ENCODE measurements at regions not wholly inside any gene's neighbourhood (a gene's known extent, or its start where the extent isn't known, plus 50 kb on each side); places are given as distances from the start of the nearest gene placed in this dataset.

- H3K4me2 ChIP-seq (ENCODE audit: low read length) = no peak overlapping the region
- H2AFZ ChIP-seq (ENCODE audit: low read depth, low read length) = no peak overlapping the region
- H3K4me3 ChIP-seq (ENCODE audit: low read length) = no peak overlapping the region
- no peaks in the 10 kb centered on the region for H4K20me1 ChIP-seq (ENCODE audit: insufficient read depth)
- H3F3A ChIP-seq (ENCODE audit: insufficient read depth, low read length, poor library complexity, severe bottlenecking) = no peaks in the 10 kb centered on the region
- no peaks in the 10 kb centered on the region for H3K79me2 ChIP-seq (replicated peaks; ENCODE audit: insufficient read depth, low read length)
- H3K27me3 ChIP-seq (ENCODE audit: insufficient read depth, low read depth, low read length) = no peaks in the 10 kb centered on the region
- TF ChIP-seq REST (IDR thresholded peaks at IDR 0.05; ENCODE audit: borderline replicate concordance) (no peak), CTCF (IDR thresholded peaks at IDR 0.05; ENCODE audit: poor library complexity, severe bottlenecking) (no peak), MXI1 (conservative IDR thresholded peaks at IDR 0.05; ENCODE audit: poor library complexity, severe bottlenecking) (no peak), RAD21 (conservative IDR thresholded peaks at IDR 0.05) (no peak), EP300 (conservative IDR thresholded peaks at IDR 0.05; ENCODE audit: poor library complexity, severe bottlenecking) (no peak), TAF1 (IDR thresholded peaks at IDR 0.05; ENCODE audit: low read depth) (no peak), POLR2AphosphoS5 (IDR thresholded peaks at IDR 0.05) (no peak), SMC3 (conservative IDR thresholded peaks at IDR 0.05; ENCODE audit: poor library complexity) (no peak), EZH2 (IDR thresholded peaks at IDR 0.05; ENCODE audit: borderline replicate concordance, insufficient read depth, low read length, poor library complexity, severe bottlenecking) (no peak)
- H3K27ac ChIP-seq (ENCODE audit: low read length) = no peak overlapping the region
- H3K9ac ChIP-seq (ENCODE audit: low read length) = no peak overlapping the region
- H3K36me3 ChIP-seq (ENCODE audit: insufficient read depth, low read length) = no peaks in the 10 kb centered on the region
- no peaks in the 10 kb centered on the region for H3K9me2 ChIP-seq (ENCODE audit: insufficient read depth, low read length)
- H3K9me3 ChIP-seq (ENCODE audit: low read length) = no peaks in the 10 kb centered on the region
These were observed 648.3 kb upstream of the PHF14 start for GRCh38 chr7:10325395-10325794.

GRCh38 chr7:10343108-10343507 is 630.6 kb upstream of the PHF14 start:
- Histone ChIP-seq H3K79me2 (replicated peaks; ENCODE audit: insufficient read depth, low read length) (no peaks in the 10 kb centered on the region), H3K4me2 (ENCODE audit: low read length) (no peak overlapping the region), H3K27ac (ENCODE audit: low read length) (no peak overlapping the region), H2AFZ (ENCODE audit: low read depth, low read length) (no peak overlapping the region), H3F3A (ENCODE audit: insufficient read depth, low read length, poor library complexity, severe bottlenecking) (no peaks in the 10 kb centered on the region), H3K9me2 (ENCODE audit: insufficient read depth, low read length) (no peaks in the 10 kb centered on the region), H3K9ac (ENCODE audit: low read length) (no peak overlapping the region), H4K20me1 (ENCODE audit: insufficient read depth) (no peaks in the 10 kb centered on the region), H3K9me3 (ENCODE audit: low read length) (no peaks in the 10 kb centered on the region), H3K27me3 (ENCODE audit: insufficient read depth, low read depth, low read length) (no peaks in the 10 kb centered on the region), H3K4me3 (ENCODE audit: low read length) (no peak overlapping the region), H3K36me3 (ENCODE audit: insufficient read depth, low read length) (no peaks in the 10 kb centered on the region)
- no peak for TF ChIP-seq MXI1 (conservative IDR thresholded peaks at IDR 0.05; ENCODE audit: poor library complexity, severe bottlenecking)
- TF ChIP-seq SMC3 (conservative IDR thresholded peaks at IDR 0.05; ENCODE audit: poor library complexity) = no peak
- no peak for TF ChIP-seq POLR2AphosphoS5 (IDR thresholded peaks at IDR 0.05)
- no peak for TF ChIP-seq EP300 (conservative IDR thresholded peaks at IDR 0.05; ENCODE audit: poor library complexity, severe bottlenecking)
- TF ChIP-seq REST (IDR thresholded peaks at IDR 0.05; ENCODE audit: borderline replicate concordance) = no peak
- no peak for TF ChIP-seq CTCF (IDR thresholded peaks at IDR 0.05; ENCODE audit: poor library complexity, severe bottlenecking)
- TF ChIP-seq EZH2 (IDR thresholded peaks at IDR 0.05; ENCODE audit: borderline replicate concordance, insufficient read depth, low read length, poor library complexity, severe bottlenecking) = no peak
- TF ChIP-seq TAF1 (IDR thresholded peaks at IDR 0.05; ENCODE audit: low read depth) = no peak
- no peak for TF ChIP-seq RAD21 (conservative IDR thresholded peaks at IDR 0.05)

Measured in neural cell (in vitro differentiated cells).